Adipocyte (in vitro differentiated cells): ENCODE measurements at regions not wholly inside any gene's neighbourhood (a gene's known extent, or its start where the extent isn't known, plus 50 kb on each side); places are given as distances from the start of the nearest gene placed in this dataset.

Experiments used
- DNase-seq: peaks from one replicate; pipeline ENCODE4 v3.0.0-alpha.2; 2015; ENCODE audit warnings: low read depth
- H3K27me3 ChIP-seq: replicated peaks from 2 replicates; pipeline ENCODE4 v1.7.0; 2013; ENCODE audit warnings: mild to moderate bottlenecking, low read length, moderate library complexity; ENCODE audit not compliant: control insufficient read depth, insufficient read depth
- H3K36me3 ChIP-seq: 2 replicates; pipeline ENCODE4 v1.7.0; 2013; ENCODE audit warnings: low read length, mild to moderate bottlenecking, moderate library complexity; ENCODE audit not compliant: control insufficient read depth, insufficient read depth, severe bottlenecking
- H3K4me1 ChIP-seq: 2 replicates; pipeline ENCODE4 v1.7.0; 2013; ENCODE audit warnings: mild to moderate bottlenecking, low read length, moderate library complexity; ENCODE audit not compliant: control insufficient read depth, insufficient read depth
- H3K4me3 ChIP-seq: 2 replicates; pipeline ENCODE4 v1.7.0; 2013; ENCODE audit warnings: mild to moderate bottlenecking, low read length, moderate library complexity
- H3K9ac ChIP-seq: 2 replicates; pipeline ENCODE4 v1.7.0; 2013; ENCODE audit warnings: mild to moderate bottlenecking, low read length, moderate library complexity
- H3K9me3 ChIP-seq: 2 replicates; pipeline ENCODE4 v1.7.0; 2013; ENCODE audit warnings: mild to moderate bottlenecking, low read length, moderate library complexity; ENCODE audit not compliant: control insufficient read depth

DNA sequence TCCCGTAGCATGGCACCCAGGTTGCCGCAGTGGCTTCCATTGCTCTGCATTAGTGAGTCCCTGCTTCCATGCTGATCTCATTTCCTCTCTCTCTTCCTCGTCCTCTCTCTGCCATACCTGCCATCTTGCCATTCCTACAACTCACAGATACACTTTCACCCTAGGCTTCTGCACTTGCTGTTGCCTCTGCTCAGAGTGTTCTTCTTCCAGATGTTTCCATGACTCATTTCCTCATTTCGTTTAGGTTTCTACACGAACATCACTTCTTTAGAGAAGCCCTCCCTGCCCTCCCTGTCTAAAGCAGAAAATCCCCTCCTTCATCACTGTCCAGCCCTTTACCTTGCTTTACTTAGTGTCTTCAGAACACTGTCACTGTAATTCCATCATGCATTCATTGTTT, 115.2 kb upstream of the WWC1 start:
- no peaks in the 10 kb centered on the region for H3K4me1 ChIP-seq
- no peak for DNase-seq
- no peak overlapping the region for H3K4me3 ChIP-seq
- no peaks in the 10 kb centered on the region for H3K36me3 ChIP-seq
- peaks cover 47% of the 10 kb centered on the region for H3K27me3 ChIP-seq
- no peaks in the 10 kb centered on the region for H3K9me3 ChIP-seq
- no peak overlapping the region for H3K9ac ChIP-seq

DNA sequence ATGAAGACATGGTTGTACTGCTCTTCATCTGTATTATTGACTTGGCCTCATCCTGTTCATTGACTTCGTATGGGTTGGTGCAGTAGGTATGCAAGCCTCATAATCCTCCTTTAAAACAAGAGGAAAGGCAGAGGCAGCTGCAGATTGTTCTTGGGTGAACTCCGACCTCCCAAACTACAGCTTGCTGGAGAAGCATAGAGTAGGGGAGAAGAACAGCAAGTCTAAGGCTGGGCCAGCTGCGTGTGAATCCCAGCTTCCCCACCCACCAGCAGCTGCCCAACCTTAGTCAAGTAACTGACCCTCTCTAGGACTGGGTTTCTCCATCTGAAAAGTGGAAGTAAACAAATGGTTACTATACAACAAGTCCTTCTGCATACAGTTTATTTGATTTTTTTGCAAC, 114.5 kb upstream of the WWC1 start:
- Histone ChIP-seq H3K9ac (no peak overlapping the region), H3K4me3 (no peak overlapping the region), H3K36me3 (no peaks in the 10 kb centered on the region), H3K9me3 (no peaks in the 10 kb centered on the region), H3K4me1 (no peaks in the 10 kb centered on the region), H3K27me3 (peaks cover 45% of the 10 kb centered on the region)
- DNase-seq = no peak

DNA sequence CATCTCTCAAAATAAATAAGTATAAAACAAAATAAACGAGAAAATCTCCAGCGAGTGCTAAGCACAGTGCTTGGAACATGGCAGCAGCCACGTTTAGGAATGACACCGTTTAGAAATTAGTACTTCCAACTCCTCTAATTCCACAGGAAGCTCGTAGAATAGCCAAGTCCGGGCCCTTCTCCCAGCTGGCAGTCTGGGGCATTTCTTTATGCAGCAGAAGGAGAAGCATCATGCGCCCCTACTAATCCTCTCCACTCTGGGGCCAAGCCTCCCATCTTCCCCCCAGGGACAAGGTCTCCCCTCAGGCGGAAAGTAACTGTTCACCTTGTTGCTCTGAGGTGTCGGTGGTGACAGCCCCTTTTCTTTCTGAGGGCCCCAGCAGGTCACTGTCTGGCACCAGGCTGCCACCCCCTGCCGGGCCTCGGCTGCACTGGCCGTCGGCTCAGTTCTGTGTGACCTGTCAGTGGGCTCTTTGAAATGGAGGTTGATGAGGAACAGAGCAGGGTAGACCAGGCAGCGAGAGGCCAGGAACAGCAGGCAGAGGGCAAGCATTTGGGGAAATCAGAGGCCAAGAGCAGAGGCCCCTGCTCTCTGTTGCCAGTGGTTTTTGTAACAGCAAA, 113.5 kb upstream of the WWC1 start:
- DNase-seq = no peak
- Histone ChIP-seq H3K9me3 (no peaks in the 10 kb centered on the region), H3K4me3 (no peak overlapping the region), H3K4me1 (no peaks in the 10 kb centered on the region), H3K9ac (no peak overlapping the region), H3K36me3 (no peaks in the 10 kb centered on the region), H3K27me3 (peaks cover 37% of the 10 kb centered on the region)

DNA sequence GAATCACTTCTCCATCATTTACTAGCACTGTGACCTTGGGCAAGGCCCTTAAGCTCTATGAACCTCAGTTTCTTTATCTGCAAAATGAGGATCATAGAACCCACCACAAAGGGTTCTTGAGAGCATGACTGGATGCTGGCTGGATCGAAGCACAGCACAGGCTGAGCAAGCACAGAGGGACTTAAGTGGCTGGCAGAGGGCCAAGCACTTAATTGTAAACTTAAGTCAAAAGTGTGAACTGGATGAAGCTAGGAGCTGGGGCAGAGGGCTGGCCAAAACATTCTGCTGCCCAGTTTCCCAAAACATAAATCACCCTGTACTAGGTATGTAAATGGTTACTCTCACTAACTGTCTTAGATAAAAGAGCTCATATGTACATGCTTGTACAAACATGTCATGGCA, 112.3 kb upstream of the WWC1 start:
- Histone ChIP-seq H3K4me1 (no peaks in the 10 kb centered on the region), H3K36me3 (no peaks in the 10 kb centered on the region), H3K9ac (no peak overlapping the region), H3K27me3 (peaks cover 28% of the 10 kb centered on the region), H3K4me3 (no peak overlapping the region), H3K9me3 (no peaks in the 10 kb centered on the region)
- no peak for DNase-seq

DNA sequence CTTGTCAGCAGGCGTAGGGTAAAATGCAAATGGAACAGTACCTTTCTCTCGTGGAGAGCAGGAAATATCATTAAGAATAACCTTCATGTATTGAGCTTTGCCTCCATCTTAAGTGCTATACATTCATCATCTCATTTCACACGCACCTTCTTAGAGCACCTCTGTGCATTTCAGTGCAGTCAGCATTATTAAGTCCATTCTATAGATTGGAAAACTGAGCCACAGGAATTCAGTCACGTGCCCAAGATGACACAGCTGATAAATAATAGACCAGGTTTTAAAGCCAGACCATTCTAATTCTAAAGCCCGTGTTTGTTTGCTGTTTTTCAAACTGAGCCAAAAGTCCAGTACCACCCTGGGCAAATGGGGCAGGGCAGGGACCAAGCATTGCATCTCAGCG, 109.2 kb upstream of the WWC1 start:
- Histone ChIP-seq H3K9ac (no peak overlapping the region), H3K4me1 (no peaks in the 10 kb centered on the region), H3K9me3 (no peaks in the 10 kb centered on the region), H3K4me3 (no peak overlapping the region), H3K36me3 (no peaks in the 10 kb centered on the region), H3K27me3 (peaks cover 8% of the 10 kb centered on the region)
- no peak for DNase-seq

DNA sequence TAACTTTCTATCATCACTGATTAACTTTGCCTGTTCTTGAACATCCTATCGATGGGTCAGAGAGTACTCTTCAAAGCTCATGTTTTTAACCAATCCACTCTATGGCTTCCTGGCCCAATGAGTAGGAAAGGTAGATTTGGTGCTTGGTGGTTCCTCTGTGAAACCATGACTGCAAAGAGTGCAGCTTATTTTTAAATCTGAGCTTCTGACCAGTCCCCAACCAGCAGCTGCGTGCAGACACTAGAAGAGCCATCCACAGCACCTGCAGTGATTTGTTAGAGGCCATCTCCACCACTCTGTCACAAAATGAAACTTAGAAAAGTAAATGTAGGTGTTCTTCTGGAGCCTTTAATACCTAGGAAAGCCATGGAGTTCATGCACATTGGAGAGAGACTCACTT, 107.3 kb upstream of the WWC1 start:
- no peak overlapping the region for H3K9ac ChIP-seq
- no peak overlapping the region for H3K4me3 ChIP-seq
- no peak for DNase-seq
- H3K27me3 ChIP-seq = peaks cover 12% of the 10 kb centered on the region
- peaks cover 1% of the 10 kb centered on the region for H3K9me3 ChIP-seq
- no peaks in the 10 kb centered on the region for H3K4me1 ChIP-seq
- no peaks in the 10 kb centered on the region for H3K36me3 ChIP-seq

DNA sequence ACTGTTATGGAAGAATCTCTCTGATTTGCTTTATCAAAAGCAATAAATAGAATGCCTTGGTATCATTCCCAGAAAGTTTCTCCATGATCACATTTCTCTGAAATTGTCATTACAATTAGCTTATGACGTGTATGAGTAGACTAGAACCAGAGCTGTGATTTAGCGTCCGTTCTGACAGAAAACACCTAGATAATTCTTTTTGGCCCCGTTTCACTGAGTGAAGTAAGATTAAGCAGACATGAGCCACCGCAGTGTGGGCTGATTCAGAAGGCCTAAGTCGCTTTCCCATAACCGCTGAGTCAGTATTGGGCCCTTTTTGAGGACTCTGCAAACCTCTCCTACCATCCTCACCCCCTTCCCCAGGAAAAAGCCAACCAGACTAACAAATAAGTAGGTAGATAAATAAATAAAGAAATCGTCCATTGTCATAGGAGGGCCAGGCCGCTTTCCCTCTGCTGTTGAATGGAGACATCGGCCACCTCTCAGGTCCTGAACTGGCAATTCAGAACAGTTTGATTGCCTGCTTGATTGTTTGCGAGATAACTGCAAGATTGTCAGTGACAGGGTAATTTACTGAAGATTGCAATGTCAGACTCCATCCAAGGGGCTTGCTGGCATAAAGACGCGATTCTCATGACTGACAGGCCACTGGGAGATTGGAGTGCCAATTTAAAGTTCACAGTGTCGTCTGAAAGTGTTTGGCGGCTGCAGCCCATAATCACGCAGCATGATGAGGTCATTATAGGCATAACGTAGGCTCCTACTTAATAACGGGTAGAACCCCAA, 105.0 kb upstream of the WWC1 start:
- H3K36me3 ChIP-seq = no peaks in the 10 kb centered on the region
- no peak overlapping the region for H3K4me3 ChIP-seq
- H3K4me1 ChIP-seq = no peaks in the 10 kb centered on the region
- H3K27me3 ChIP-seq = peaks cover 28% of the 10 kb centered on the region
- no peak for DNase-seq
- no peak overlapping the region for H3K9ac ChIP-seq
- peaks cover 3% of the 10 kb centered on the region for H3K9me3 ChIP-seq

DNA sequence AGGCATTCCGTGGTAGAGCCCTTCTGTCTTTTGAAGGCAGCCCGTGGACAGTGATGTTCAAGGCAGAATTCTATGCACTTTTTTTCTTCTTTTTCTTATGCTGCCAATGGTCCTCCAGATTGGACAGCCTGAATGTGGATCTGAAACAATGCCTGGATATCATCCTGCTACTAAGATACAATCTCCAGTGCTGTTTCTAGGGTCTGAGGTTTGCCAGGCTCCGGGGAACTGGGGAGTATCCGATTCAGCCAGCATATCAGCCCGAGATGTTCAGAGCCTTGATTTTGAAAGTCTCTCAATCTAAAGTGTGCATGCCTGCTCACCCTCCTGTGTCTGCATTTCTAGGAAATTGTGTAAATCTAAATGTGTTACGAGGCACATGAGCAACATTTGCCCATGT, 103.8 kb upstream of the WWC1 start:
- H3K4me1 ChIP-seq = no peaks in the 10 kb centered on the region
- H3K9me3 ChIP-seq = peaks cover 3% of the 10 kb centered on the region
- DNase-seq = no peak
- H3K9ac ChIP-seq = no peak overlapping the region
- no peaks in the 10 kb centered on the region for H3K36me3 ChIP-seq
- no peak overlapping the region for H3K4me3 ChIP-seq
- H3K27me3 ChIP-seq = peaks cover 34% of the 10 kb centered on the region

DNA sequence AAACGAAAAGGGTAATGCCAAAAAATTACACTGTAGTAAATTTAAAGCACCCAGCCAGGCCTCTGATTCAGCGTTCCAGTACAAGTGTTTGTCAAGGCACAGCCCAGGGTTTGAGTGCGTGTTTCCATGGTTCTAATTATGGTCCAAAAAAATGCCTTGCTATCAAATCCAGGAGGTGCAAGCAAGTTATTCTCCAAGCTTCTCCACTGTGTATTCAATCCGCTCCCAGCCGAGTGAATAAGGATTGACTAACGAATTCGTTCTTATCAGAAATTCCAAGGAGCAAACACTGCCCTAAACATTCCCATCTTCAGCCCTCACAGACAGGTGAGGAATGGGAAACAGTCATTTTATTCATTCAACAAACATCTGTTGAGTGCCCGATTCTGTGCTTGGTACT, 103.3 kb upstream of the WWC1 start:
- no peak overlapping the region for H3K9ac ChIP-seq
- H3K27me3 ChIP-seq = peaks cover 39% of the 10 kb centered on the region
- DNase-seq = no peak
- peaks cover 3% of the 10 kb centered on the region for H3K9me3 ChIP-seq
- H3K36me3 ChIP-seq = no peaks in the 10 kb centered on the region
- H3K4me1 ChIP-seq = no peaks in the 10 kb centered on the region
- no peak overlapping the region for H3K4me3 ChIP-seq

DNA sequence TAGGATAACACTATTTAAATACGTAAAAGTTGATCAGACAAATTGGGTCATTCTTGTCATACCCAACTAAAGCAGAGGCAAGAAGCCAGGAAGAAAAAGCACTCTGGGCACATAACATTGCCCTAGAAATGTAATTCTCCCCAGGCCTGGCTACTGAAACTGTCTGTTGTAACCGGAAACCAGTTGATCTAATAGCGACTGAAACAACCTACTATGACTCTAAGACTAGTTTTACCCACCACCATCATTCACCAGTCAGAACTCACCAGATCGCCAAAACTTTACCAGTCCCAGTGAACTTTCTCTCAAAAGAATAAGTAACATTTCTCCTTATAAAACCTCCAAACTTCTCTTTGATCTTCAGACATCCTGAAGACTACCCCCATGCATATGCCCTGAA, 99.3 kb upstream of the WWC1 start:
- H3K4me1 ChIP-seq = no peaks in the 10 kb centered on the region
- no peaks in the 10 kb centered on the region for H3K36me3 ChIP-seq
- DNase-seq = no peak
- peaks cover 3% of the 10 kb centered on the region for H3K9me3 ChIP-seq
- H3K4me3 ChIP-seq = no peak overlapping the region
- no peak overlapping the region for H3K9ac ChIP-seq
- H3K27me3 ChIP-seq = peaks cover 47% of the 10 kb centered on the region

DNA sequence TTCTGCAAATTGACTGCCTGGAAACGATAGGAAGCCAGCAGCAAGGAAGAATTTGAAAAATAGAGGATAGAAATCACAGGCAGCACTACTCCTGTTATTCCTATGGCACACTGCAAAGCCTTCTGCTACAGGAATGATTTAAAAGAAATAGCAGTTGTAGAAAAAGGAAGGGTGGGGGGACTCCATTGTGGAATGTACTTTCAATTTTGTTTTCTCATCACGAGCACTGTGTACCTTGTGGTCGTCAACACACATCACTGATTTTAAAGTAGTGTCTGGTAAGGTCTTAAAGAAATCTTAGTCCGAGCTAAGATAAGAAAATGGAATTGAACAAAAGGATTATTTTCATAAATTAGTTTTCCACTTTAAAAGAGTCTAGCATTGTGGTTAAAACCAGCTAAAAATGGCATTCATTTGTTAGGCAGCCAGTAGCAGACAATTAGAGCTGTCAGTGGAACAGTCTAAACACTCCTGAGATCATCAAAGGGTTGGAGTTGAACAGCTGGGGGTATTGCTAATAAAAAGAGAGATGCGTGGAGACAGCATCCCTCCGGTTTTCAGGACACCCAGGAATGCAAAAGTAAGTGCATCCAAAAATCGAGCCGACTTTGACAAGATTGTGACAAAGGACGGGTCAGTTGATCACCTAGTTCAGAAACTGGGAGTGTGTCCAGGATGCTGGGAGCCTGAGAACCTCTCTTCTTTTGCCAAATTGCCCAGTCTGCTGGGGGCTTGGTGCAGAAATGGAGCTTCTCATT, 97.8 kb upstream of the WWC1 start:
- Histone ChIP-seq H3K27me3 (peaks cover 40% of the 10 kb centered on the region), H3K9me3 (peaks cover 3% of the 10 kb centered on the region), H3K9ac (no peak overlapping the region), H3K36me3 (no peaks in the 10 kb centered on the region), H3K4me3 (no peak overlapping the region), H3K4me1 (no peaks in the 10 kb centered on the region)
- no peak for DNase-seq
